ENCODE measurements at regions not wholly inside any gene's neighbourhood (a gene's known extent, or its start where the extent isn't known, plus 50 kb on each side); places are given as distances from the start of the nearest gene placed in this dataset.

DNA sequence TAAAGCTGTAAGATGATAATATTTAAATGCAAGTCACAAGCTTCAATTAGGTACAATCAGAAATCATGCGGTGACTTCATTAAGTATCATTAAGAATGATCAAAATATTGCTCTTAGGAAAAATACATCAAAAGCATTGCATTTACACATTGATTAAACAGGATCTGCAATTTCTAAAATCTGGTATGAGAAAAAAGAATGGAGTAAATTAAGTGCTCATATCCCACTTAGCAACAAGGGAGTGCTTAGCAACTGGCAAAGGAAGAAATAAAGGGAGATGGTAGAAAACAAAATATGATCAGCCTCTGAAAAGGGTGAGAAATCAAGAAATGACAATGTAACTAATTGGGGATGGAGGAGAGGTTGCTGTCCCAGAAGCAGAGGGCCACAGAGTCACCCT is 1918.2 kb upstream of the PIK3C3 start:
- ChIA-PET RAD21 (ENCODE audit: unreplicated experiment) (no interaction called here), POLR2A (no interaction called here), CTCF (no interaction called here), SMC1A (ENCODE audit: uncharacterized antibody, unreplicated experiment) (no interaction called here)
- H3K4me1 ChIP-seq (ENCODE audit: control insufficient read depth, insufficient read depth, low read length), result no peaks in the 10 kb centered on the region
- ATAC-seq, result no peak
- no peaks in the 10 kb centered on the region for H3K27me3 ChIP-seq (replicated peaks in 1 of 2; ENCODE audit: control insufficient read depth in 2 of 2, insufficient read depth in 2 of 2, low read length in 1 of 2)
- intact Hi-C loops (cut with micrococcal nuclease; ENCODE audit: unreplicated experiment) (no loop called here), in situ Hi-C loops (cut with MboI) (loop anchor here (25.0 kb wide), 1 partner anchor 100 kb away; no protein-coding TSS in a partner anchor)
- no peaks in the 10 kb centered on the region for H3K36me3 ChIP-seq (ENCODE audit: control insufficient read depth in 2 of 2, insufficient read depth in 2 of 2, low read length in 1 of 2)
- no peak overlapping the region for H2AFZ ChIP-seq (ENCODE audit: control insufficient read depth, low read depth, low read length)
- H3K9ac ChIP-seq (ENCODE audit: control insufficient read depth, insufficient read depth, low read length), result no peak overlapping the region
- no peak for DNase-seq (ENCODE audit: low read depth, low spot score)
- H3K4me3 ChIP-seq, result no peak overlapping the region
- FAIRE-seq, result no peak
- 59% methylated on average over 1 of the region's 1 CpG for WGBS (ENCODE audit: insufficient coverage, insufficient replicate concordance, low lambda C conversion rate, missing lambda C conversion rate)
- no peaks in the 10 kb centered on the region for H4K20me1 ChIP-seq (ENCODE audit: control insufficient read depth, insufficient read depth)
- no peaks in the 10 kb centered on the region for H3K79me2 ChIP-seq (ENCODE audit: control insufficient read depth, insufficient read depth, low read length)
- H3K4me2 ChIP-seq (ENCODE audit: control insufficient read depth, insufficient read depth), result no peak overlapping the region
- no peaks in the 10 kb centered on the region for H3K9me3 ChIP-seq (replicated peaks; ENCODE audit: control insufficient read depth, insufficient read depth, low read length)
- BruUV-seq (replicated peaks), result no TSS peak
- no peak overlapping the region for H3K27ac ChIP-seq (ENCODE audit: control insufficient read depth, insufficient read depth)
- no peak for TF ChIP-seq SREBF1 (IDR thresholded peaks at IDR 0.05; ENCODE audit: low read length)
- TF ChIP-seq POLR2AphosphoS2 (IDR thresholded peaks at IDR 0.05; ENCODE audit: low read depth, low read length), result no peak
- TF ChIP-seq NKRF (conservative IDR thresholded peaks at IDR 0.05), result no peak
- TF ChIP-seq TBL1XR1 (IDR thresholded peaks at IDR 0.05; ENCODE audit: low read depth, low read length), result no peak
- no peak for TF ChIP-seq MYB (IDR thresholded peaks at IDR 0.05; ENCODE audit: borderline replicate concordance, low read depth, low read length)
- TF ChIP-seq ZBTB33 (IDR thresholded peaks at IDR 0.05), result no peak
- TF ChIP-seq, protein P1, sequence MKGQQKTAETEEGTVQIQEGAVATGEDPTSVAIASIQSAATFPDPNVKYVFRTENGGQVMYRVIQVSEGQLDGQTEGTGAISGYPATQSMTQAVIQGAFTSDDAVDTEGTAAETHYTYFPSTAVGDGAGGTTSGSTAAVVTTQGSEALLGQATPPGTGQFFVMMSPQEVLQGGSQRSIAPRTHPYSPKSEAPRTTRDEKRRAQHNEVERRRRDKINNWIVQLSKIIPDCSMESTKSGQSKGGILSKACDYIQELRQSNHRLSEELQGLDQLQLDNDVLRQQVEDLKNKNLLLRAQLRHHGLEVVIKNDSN (IDR thresholded peaks at IDR 0.05; ENCODE audit: borderline replicate concordance, extremely low read length, insufficient read depth, low read depth, low read length), result no peak
- TF ChIP-seq, protein P2, sequence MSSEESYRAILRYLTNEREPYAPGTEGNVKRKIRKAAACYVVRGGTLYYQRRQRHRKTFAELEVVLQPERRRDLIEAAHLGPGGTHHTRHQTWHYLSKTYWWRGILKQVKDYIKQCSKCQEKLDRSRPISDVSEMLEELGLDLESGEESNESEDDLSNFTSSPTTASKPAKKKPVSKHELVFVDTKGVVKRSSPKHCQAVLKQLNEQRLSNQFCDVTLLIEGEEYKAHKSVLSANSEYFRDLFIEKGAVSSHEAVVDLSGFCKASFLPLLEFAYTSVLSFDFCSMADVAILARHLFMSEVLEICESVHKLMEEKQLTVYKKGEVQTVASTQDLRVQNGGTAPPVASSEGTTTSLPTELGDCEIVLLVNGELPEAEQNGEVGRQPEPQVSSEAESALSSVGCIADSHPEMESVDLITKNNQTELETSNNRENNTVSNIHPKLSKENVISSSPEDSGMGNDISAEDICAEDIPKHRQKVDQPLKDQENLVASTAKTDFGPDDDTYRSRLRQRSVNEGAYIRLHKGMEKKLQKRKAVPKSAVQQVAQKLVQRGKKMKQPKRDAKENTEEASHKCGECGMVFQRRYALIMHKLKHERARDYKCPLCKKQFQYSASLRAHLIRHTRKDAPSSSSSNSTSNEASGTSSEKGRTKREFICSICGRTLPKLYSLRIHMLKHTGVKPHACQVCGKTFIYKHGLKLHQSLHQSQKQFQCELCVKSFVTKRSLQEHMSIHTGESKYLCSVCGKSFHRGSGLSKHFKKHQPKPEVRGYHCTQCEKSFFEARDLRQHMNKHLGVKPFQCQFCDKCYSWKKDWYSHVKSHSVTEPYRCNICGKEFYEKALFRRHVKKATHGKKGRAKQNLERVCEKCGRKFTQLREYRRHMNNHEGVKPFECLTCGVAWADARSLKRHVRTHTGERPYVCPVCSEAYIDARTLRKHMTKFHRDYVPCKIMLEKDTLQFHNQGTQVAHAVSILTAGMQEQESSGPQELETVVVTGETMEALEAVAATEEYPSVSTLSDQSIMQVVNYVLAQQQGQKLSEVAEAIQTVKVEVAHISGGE (CRISPR knock-in tag; IDR thresholded peaks at IDR 0.05), result no peak
- no peak for TF ChIP-seq NFIC (IDR thresholded peaks at IDR 0.05; ENCODE audit: low read depth, low read length)
- TF ChIP-seq RCOR1 (conservative IDR thresholded peaks at IDR 0.05; ENCODE audit: low read depth, low read length), result no peak
- TF ChIP-seq FOS (IDR thresholded peaks at IDR 0.05; ENCODE audit: borderline replicate concordance, extremely low read depth, insufficient read length), result no peak
- no peak for TF ChIP-seq KLF5 (IDR thresholded peaks at IDR 0.05; ENCODE audit: partially characterized antibody)
- TF ChIP-seq PML (IDR thresholded peaks at IDR 0.05; ENCODE audit: low read length), result no peak
- TF ChIP-seq ASH2L (IDR thresholded peaks at IDR 0.05; ENCODE audit: borderline replicate concordance, low read depth), result no peak
- TF ChIP-seq HSF1 (IDR thresholded peaks at IDR 0.05; ENCODE audit: low read depth, low read length), result no peak
- no peak for TF ChIP-seq SIN3A (IDR thresholded peaks at IDR 0.05; ENCODE audit: low read depth, low read length)

Measured in GM12878 (cell line).